OCI-LY7 (cell line): ENCODE measurements at regions not wholly inside any gene's neighbourhood (a gene's known extent, or its start where the extent isn't known, plus 50 kb on each side); places are given as distances from the start of the nearest gene placed in this dataset.

Source experiments
- BruUV-seq: library from RNA; stranded (reverse); fragments of 400-500 nt; replicated peaks from 2 replicates; lab custom pipeline; 2021; lab: Mats Ljungman, UMichigan
- CTCF ChIA-PET: fragments of 300-600 bp; sonication (Branson Sonifier 250); formaldehyde crosslinking; loops from one replicate; lab custom pipeline; 2022; ENCODE audit warnings: antibody characterized with exemption; ENCODE audit not compliant: unreplicated experiment; lab: Charles Lee
- POLR2A ChIA-PET: fragments of 300-600 bp; sonication (Branson Sonifier 250); formaldehyde crosslinking; loops from one replicate; lab custom pipeline; 2022; ENCODE audit warnings: antibody characterized with exemption; lab: Charles Lee
- DNase-seq: peaks from one replicate; pipeline ENCODE4 v3.0.0-alpha.2; 2015; ENCODE audit warnings: low spot score
- H2AFZ ChIP-seq: fragments of 200-600 bp; sonication (generic), shearing (Covaris generic); 2 replicates; pipeline ENCODE4 v1.6.1; 2014; ENCODE audit warnings: mild to moderate bottlenecking, antibody characterized with exemption, low read length, moderate library complexity
- H3K27ac ChIP-seq: fragments of 200-600 bp; sonication (generic); 2 replicates; pipeline ENCODE4 v1.5.1; 2014; ENCODE audit warnings: mixed run types, low read depth, mild to moderate bottlenecking, moderate library complexity, low read length, inconsistent platforms; ENCODE audit not compliant: poor library complexity, severe bottlenecking
- H3K36me3 ChIP-seq: fragments of 200-600 bp; sonication (generic); 2 replicates; pipeline ENCODE4 v1.6.1; 2014; ENCODE audit warnings: mild to moderate bottlenecking, antibody characterized with exemption, low read length, moderate library complexity, mixed read lengths; ENCODE audit not compliant: insufficient read depth
- H3K4me1 ChIP-seq: fragments of 200-600 bp; sonication (generic); 2 replicates; pipeline ENCODE4 v1.5.1; 2014; ENCODE audit warnings: mild to moderate bottlenecking, low read length; ENCODE audit not compliant: insufficient read depth, poor library complexity, severe bottlenecking
- H3K4me2 ChIP-seq: fragments of 200-600 bp; sonication (generic); 2 replicates; pipeline ENCODE4 v1.6.1; 2014; ENCODE audit warnings: mild to moderate bottlenecking, low read length
- H3K4me3 ChIP-seq: fragments of 200-600 bp; sonication (generic); 2 replicates; pipeline ENCODE4 v1.5.1; 2014; ENCODE audit warnings: mild to moderate bottlenecking, low read depth, low read length; ENCODE audit not compliant: poor library complexity, severe bottlenecking
- H3K79me2 ChIP-seq: fragments of 200-600 bp; sonication (generic); 2 replicates; pipeline ENCODE4 v1.6.1; 2016; ENCODE audit warnings: low read depth, mild to moderate bottlenecking, low read length, moderate library complexity, mixed read lengths; ENCODE audit not compliant: insufficient read depth
- H3K9me2 ChIP-seq: fragments of 200-600 bp; sonication (generic); 2 replicates; pipeline ENCODE4 v1.6.1; 2016; ENCODE audit warnings: mild to moderate bottlenecking, low read length, mixed read lengths; ENCODE audit not compliant: insufficient read depth
- H3K9me3 ChIP-seq: fragments of 200-600 bp; sonication (generic); 2 replicates; pipeline ENCODE4 v1.6.1; 2014; ENCODE audit warnings: mild to moderate bottlenecking, mixed run types, low read length, mixed read lengths
- H4K20me1 ChIP-seq: fragments of 200-600 bp; sonication (generic); 2 replicates; pipeline ENCODE4 v1.6.1; 2014; ENCODE audit warnings: mild to moderate bottlenecking, antibody characterized with exemption, low read length, moderate library complexity, mixed read lengths; ENCODE audit not compliant: insufficient read depth
- CTCF ChIP-seq: fragments of 200-600 bp; sonication (generic); conservative IDR thresholded peaks from 2 replicates; pipeline ENCODE4 v1.5.1; 2014; ENCODE audit warnings: mild to moderate bottlenecking, antibody characterized with exemption, low read length, moderate library complexity, mixed read lengths
- EZH2phosphoT487 ChIP-seq: fragments of 200-600 bp; sonication (generic); IDR thresholded peaks from 2 replicates; pipeline ENCODE4 v1.6.1; 2018; ENCODE audit warnings: low read depth, borderline replicate concordance, mild to moderate bottlenecking, mixed run types, antibody characterized with exemption, low read length, moderate library complexity, mixed read lengths
- intact Hi-C: fragments of 100-400 bp; cut with micrococcal nuclease; formaldehyde crosslinking; loops from one replicate; pipeline ENCODE4 v1.10.0; 2022; ENCODE audit not compliant: unreplicated experiment

DNA sequence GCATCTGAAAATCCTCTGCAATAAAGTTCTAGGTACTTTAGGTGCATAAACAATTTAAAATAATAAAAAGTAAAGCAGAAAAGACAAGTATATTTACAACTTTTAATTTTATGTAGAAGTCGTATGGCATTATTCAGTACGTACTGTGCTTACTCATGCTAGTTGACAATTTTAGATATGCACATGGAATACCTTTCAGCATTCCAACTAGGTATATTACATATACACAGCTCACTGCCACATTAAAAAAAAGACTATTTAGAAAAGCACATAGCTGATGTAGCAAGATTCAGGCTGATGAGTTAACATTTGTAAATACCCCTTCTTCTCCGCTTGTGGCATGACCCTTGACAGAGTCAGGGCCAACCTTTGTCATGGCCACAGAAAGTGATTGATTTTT is 171.2 kb downstream of the FBXO15 start:
- intact Hi-C loops = no loop called here
- Histone ChIP-seq H3K9me2 (no peaks in the 10 kb centered on the region), H3K36me3 (no peaks in the 10 kb centered on the region), H3K4me1 (no peaks in the 10 kb centered on the region), H2AFZ (no peak overlapping the region), H4K20me1 (no peaks in the 10 kb centered on the region), H3K27ac (no peak overlapping the region), H3K79me2 (no peaks in the 10 kb centered on the region), H3K4me3 (no peak overlapping the region), H3K9me3 (no peaks in the 10 kb centered on the region), H3K4me2 (no peak overlapping the region)
- DNase-seq = no peak
- TF ChIP-seq CTCF = no peak
- TF ChIP-seq EZH2phosphoT487 = no peak
- ChIA-PET POLR2A (no interaction called here), CTCF (no interaction called here)
- BruUV-seq = no TSS peak

GRCh38 chr18:73975266-73975665 is 172.4 kb downstream of the FBXO15 start:
- BruUV-seq = no TSS peak
- no peaks in the 10 kb centered on the region for H3K79me2 ChIP-seq
- no peak overlapping the region for H2AFZ ChIP-seq

GRCh38 chr18:73973972-73974371 is 173.7 kb downstream of the FBXO15 start:
- Histone ChIP-seq H3K36me3 (no peaks in the 10 kb centered on the region), H3K9me3 (no peaks in the 10 kb centered on the region), H2AFZ (no peak overlapping the region), H3K27ac (no peak overlapping the region), H3K4me2 (no peak overlapping the region), H3K4me1 (no peaks in the 10 kb centered on the region), H4K20me1 (no peaks in the 10 kb centered on the region), H3K9me2 (no peaks in the 10 kb centered on the region), H3K4me3 (no peak overlapping the region), H3K79me2 (no peaks in the 10 kb centered on the region)
- TF ChIP-seq EZH2phosphoT487 (no peak), CTCF (no peak)
- POLR2A ChIA-PET = no interaction called here
- no TSS peak for BruUV-seq
- intact Hi-C loops = no loop called here
- CTCF ChIA-PET = no interaction called here
- DNase-seq = no peak

More at GRCh38 chr18:73975266-73975665, 172.4 kb downstream of the FBXO15 start:
- Histone ChIP-seq H3K27ac (no peak overlapping the region), H4K20me1 (no peaks in the 10 kb centered on the region), H3K36me3 (no peaks in the 10 kb centered on the region), H3K4me1 (no peaks in the 10 kb centered on the region), H3K9me2 (no peaks in the 10 kb centered on the region), H3K9me3 (no peaks in the 10 kb centered on the region), H3K4me3 (no peak overlapping the region), H3K4me2 (no peak overlapping the region)
- intact Hi-C loops = no loop called here
- DNase-seq = no peak
- ChIA-PET POLR2A (no interaction called here), CTCF (no interaction called here)
- no peak for TF ChIP-seq CTCF
- TF ChIP-seq EZH2phosphoT487 = no peak
